Mesenchymal stem cell (in vitro differentiated cells and primary cell): ENCODE measurements at regions not wholly inside any gene's neighbourhood (a gene's known extent, or its start where the extent isn't known, plus 50 kb on each side); places are given as distances from the start of the nearest gene placed in this dataset.

Experiments used
- DNase-seq: peaks from one replicate; pipeline ENCODE4 v3.0.0-alpha.2; 2013
- H2AFZ ChIP-seq: one replicate; pipeline ENCODE4 v1.6.1; 2013; ENCODE audit warnings: low read depth, mild to moderate bottlenecking, control low read depth, inconsistent platforms, low read length, moderate library complexity
- H2AK5ac ChIP-seq: 2 replicates; pipeline ENCODE4 v1.6.1; 2013; ENCODE audit warnings: low read length, moderate library complexity, mild to moderate bottlenecking, inconsistent platforms; ENCODE audit not compliant: severe bottlenecking
- H2BK120ac ChIP-seq: one replicate; pipeline ENCODE4 v1.6.1; 2013; ENCODE audit warnings: low read depth, mild to moderate bottlenecking, inconsistent platforms, low read length, moderate library complexity
- H2BK12ac ChIP-seq, 2 experiments: one replicate each; pipeline ENCODE4 v1.6.1; 2013; ENCODE audit warnings: inconsistent platforms in 2 of 2, low read length in 2 of 2, mild to moderate bottlenecking in 2 of 2, moderate library complexity in 2 of 2, control low read depth in 1 of 2
- H2BK15ac ChIP-seq: one replicate; pipeline ENCODE4 v1.6.1; 2013; ENCODE audit warnings: mild to moderate bottlenecking, low read depth, inconsistent platforms; ENCODE audit not compliant: poor library complexity, severe bottlenecking
- H2BK5ac ChIP-seq: 2 replicates; pipeline ENCODE4 v1.6.1; 2013; ENCODE audit warnings: low read depth, mild to moderate bottlenecking, low read length, control low read depth, inconsistent platforms; ENCODE audit not compliant: poor library complexity, severe bottlenecking
- H3K14ac ChIP-seq, 2 experiments: one replicate each; pipeline ENCODE4 v1.6.1; 2013; ENCODE audit warnings: inconsistent platforms in 2 of 2, low read length in 2 of 2, control low read depth in 1 of 2, mild to moderate bottlenecking in 1 of 2, moderate library complexity in 1 of 2
- H3K18ac ChIP-seq, 2 experiments: one replicate each; pipeline ENCODE4 v1.6.1; 2013; ENCODE audit warnings: inconsistent platforms in 2 of 2, low read length in 2 of 2, control low read depth in 1 of 2, low read depth in 1 of 2, mild to moderate bottlenecking in 1 of 2
- H3K23ac ChIP-seq, 2 experiments: one replicate each; pipeline ENCODE4 v1.6.1; 2013; ENCODE audit warnings: inconsistent platforms in 2 of 2, low read length in 2 of 2, mild to moderate bottlenecking in 2 of 2, moderate library complexity in 2 of 2, control low read depth in 1 of 2
- H3K27ac ChIP-seq: 2 replicates; pipeline ENCODE4 v1.5.1; 2013; ENCODE audit warnings: mild to moderate bottlenecking, moderate library complexity, low read length, control low read depth, inconsistent platforms; ENCODE audit not compliant: poor library complexity, severe bottlenecking
- H3K27me3 ChIP-seq, 2 experiments: 2 replicates each; pipeline versions ENCODE4 v1.6.1 to v1.7.0; 2013; ENCODE audit warnings: low read length in 2 of 2, mild to moderate bottlenecking in 2 of 2, moderate library complexity in 2 of 2, control low read depth in 1 of 2, inconsistent platforms in 1 of 2; ENCODE audit not compliant: control insufficient read depth in 1 of 2, insufficient read depth in 1 of 2
- H3K36me3 ChIP-seq, 2 experiments: 2 replicates each; pipeline versions ENCODE4 v1.6.1 to v1.7.0; 2013; ENCODE audit warnings: low read length in 2 of 2, control low read depth in 1 of 2, inconsistent platforms in 1 of 2, low read depth in 1 of 2, mild to moderate bottlenecking in 1 of 2; ENCODE audit not compliant: insufficient read depth in 2 of 2, control insufficient read depth in 1 of 2
- H3K4ac ChIP-seq, 2 experiments: one replicate each; pipeline ENCODE4 v1.6.1; 2013; ENCODE audit warnings: inconsistent platforms in 2 of 2, low read length in 2 of 2, mild to moderate bottlenecking in 2 of 2, moderate library complexity in 2 of 2, control low read depth in 1 of 2, low read depth in 1 of 2
- H3K4me1 ChIP-seq: 2 replicates; pipeline ENCODE4 v1.6.1; 2013; ENCODE audit warnings: low read depth, low read length, control low read depth; ENCODE audit not compliant: control insufficient read depth, insufficient read depth
- H3K4me2 ChIP-seq: 2 replicates; pipeline ENCODE4 v1.6.1; 2013; ENCODE audit warnings: low read length, mild to moderate bottlenecking, inconsistent platforms; ENCODE audit not compliant: poor library complexity, severe bottlenecking
- H3K4me3 ChIP-seq, 2 experiments: 2 replicates each; pipeline versions ENCODE4 v1.5.1 to v1.7.0; 2013; ENCODE audit warnings: low read length in 2 of 2, mild to moderate bottlenecking in 2 of 2, control low read depth in 1 of 2, low read depth in 1 of 2; ENCODE audit not compliant: insufficient read depth in 1 of 2
- H3K79me1 ChIP-seq: replicated peaks from 2 replicates; pipeline ENCODE4 v1.6.1; 2013; ENCODE audit warnings: mild to moderate bottlenecking, control low read depth, low read length, inconsistent platforms; ENCODE audit not compliant: poor library complexity, severe bottlenecking
- H3K9ac ChIP-seq: 2 replicates; pipeline ENCODE4 v1.7.0; 2013; ENCODE audit warnings: mild to moderate bottlenecking, low read length, moderate library complexity
- H3K9me3 ChIP-seq: 2 replicates; pipeline ENCODE4 v1.7.0; 2013; ENCODE audit warnings: mild to moderate bottlenecking, low read length; ENCODE audit not compliant: control insufficient read depth
- H4K8ac ChIP-seq: one replicate; pipeline ENCODE4 v1.6.1; 2013; ENCODE audit warnings: inconsistent platforms, mild to moderate bottlenecking, low read length, moderate library complexity
- H4K91ac ChIP-seq: one replicate; pipeline ENCODE4 v1.6.1; 2013; ENCODE audit warnings: mild to moderate bottlenecking, low read length, inconsistent platforms
- WGBS: methylation state at CpG from one replicate; pipeline ENCODE4 v1.1.7; 2013; ENCODE audit warnings: mixed read lengths; 5-methylcytosine and 5-hydroxymethylcytosine counted together

DNA sequence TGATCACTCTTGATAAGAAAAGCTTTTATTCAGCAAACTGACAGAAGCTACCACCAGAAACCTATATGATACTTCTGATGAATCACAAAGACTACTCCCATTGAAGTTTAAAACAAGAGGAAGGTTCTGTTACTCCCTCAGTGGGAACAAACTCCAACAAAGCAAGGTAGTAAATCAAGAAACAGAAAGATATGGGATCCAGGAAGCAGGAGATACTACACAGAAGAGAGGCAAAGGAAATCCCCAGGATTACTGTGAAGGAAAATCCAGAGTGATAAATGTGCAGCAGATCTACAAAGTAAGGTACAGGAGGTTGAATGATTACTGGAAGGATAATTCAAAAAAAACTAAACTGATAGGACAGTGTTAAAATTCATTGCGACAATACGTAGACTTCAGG, 222.4 kb downstream of the HHIP start:
- no peak overlapping the region for H3K9ac ChIP-seq
- no peak overlapping the region for H4K8ac ChIP-seq
- no peak for DNase-seq
- H4K91ac ChIP-seq = no peak overlapping the region
- H2BK15ac ChIP-seq = no peak overlapping the region
- no peak overlapping the region for H3K4me2 ChIP-seq
- H3K4me3 ChIP-seq = no peak overlapping the region
- H2BK12ac ChIP-seq = no peak overlapping the region
- no peaks in the 10 kb centered on the region for H3K79me1 ChIP-seq
- H3K36me3 ChIP-seq = no peaks in the 10 kb centered on the region
- H3K27ac ChIP-seq = no peak overlapping the region
- no peak overlapping the region for H3K14ac ChIP-seq
- no peak overlapping the region for H2AFZ ChIP-seq
- no peak overlapping the region for H2BK5ac ChIP-seq
- no peaks in the 10 kb centered on the region for H3K27me3 ChIP-seq
- peaks cover 1% of the 10 kb centered on the region for H3K4me1 ChIP-seq
- no CpG with 5 or more reads among the region's 2 CpGs for WGBS
- H3K9me3 ChIP-seq = no peaks in the 10 kb centered on the region
- H2AK5ac ChIP-seq = no peak overlapping the region
- H3K23ac ChIP-seq = no peak overlapping the region
- no peak overlapping the region for H2BK120ac ChIP-seq
- no peak overlapping the region for H3K4ac ChIP-seq
- H3K18ac ChIP-seq = no peak overlapping the region

DNA sequence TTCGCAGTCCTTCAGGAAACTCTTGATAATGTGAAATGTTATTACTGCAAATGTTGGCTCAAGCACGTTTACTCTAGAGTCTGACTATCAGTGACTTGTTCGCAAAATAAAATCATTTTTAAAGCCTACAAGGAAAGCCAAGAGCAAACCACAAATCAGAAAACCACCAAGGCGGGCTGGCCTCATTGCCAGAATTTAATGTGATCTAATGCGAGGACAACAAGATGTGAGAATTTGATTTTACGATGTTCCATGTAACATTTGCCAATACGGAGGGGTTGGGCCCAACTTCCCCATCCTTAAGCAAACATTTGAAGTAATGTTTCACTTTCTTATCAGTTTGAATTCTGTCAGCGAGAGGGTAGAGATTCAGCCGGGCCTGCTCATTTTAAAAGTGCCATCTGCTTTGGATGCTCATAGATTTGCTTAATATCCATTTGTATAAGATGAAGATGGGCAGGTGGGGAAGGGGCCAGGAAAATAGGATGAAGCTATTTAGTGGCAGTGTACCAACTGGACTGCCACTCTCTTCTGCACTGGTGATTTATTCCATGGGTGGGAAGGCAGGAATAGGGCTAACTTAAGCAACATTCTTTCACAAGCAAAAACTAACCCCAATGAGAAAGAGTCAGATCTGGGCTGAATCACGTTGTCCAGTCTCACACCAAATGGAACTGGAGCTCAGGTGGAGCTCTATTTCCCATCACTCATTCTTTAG, 225.3 kb downstream of the ANAPC10 start:
- WGBS = 91% methylated on average over 9 of the region's 10 CpGs
- no peak overlapping the region for H2BK120ac ChIP-seq
- no peak overlapping the region for H4K8ac ChIP-seq
- no peak overlapping the region for H4K91ac ChIP-seq
- H3K18ac ChIP-seq = no peak overlapping the region
- no peaks in the 10 kb centered on the region for H3K79me1 ChIP-seq
- H2BK5ac ChIP-seq = no peak overlapping the region
- no peaks in the 10 kb centered on the region for H3K27me3 ChIP-seq
- H3K9me3 ChIP-seq = no peaks in the 10 kb centered on the region
- H3K27ac ChIP-seq = no peak overlapping the region
- no peak overlapping the region for H3K23ac ChIP-seq
- H3K4ac ChIP-seq = no peak overlapping the region
- no peak overlapping the region for H3K14ac ChIP-seq
- DNase-seq = no peak
- H2AK5ac ChIP-seq = no peak overlapping the region
- no peak overlapping the region for H3K4me2 ChIP-seq
- no peak overlapping the region for H3K9ac ChIP-seq
- H3K4me3 ChIP-seq = no peak overlapping the region
- H2AFZ ChIP-seq = no peak overlapping the region
- no peak overlapping the region for H2BK12ac ChIP-seq
- no peaks in the 10 kb centered on the region for H3K36me3 ChIP-seq
- no peak overlapping the region for H2BK15ac ChIP-seq
- peaks cover 1% of the 10 kb centered on the region for H3K4me1 ChIP-seq

DNA sequence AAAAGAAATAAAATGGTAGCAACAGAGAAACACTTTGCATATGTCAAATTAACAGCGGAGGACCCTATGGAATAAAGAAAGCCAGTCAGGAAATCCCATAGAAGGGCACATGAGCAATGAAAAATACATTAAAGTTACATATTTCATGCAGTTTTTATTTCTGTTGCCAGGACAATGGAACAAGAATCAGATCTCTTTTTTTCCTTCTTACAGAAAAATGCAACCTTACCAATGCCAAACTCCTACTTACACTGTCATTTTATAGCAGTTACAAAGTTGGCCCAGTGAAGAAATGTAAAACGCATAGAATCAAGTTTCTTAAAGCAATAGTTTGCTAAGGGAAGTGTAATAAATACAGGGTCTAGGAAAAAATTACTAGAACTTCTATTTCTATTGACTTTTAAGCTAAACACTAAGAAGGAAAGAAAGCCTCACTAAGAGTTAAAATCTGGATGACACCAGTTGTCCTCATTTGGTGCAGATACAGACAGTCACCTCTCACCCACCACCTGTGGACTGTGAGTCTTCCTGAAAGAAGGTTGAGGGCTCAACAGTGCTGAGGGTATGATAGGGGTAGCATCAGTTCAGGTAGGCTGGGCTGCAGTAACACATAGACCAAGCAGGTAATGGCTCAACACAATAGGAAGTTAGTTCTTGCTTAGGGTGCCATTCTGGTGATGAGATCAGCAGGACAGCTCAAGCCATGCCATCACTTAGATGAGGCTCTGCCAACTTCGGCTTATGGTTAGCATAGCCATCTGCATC, 224.6 kb downstream of the ANAPC10 start:
- no peak overlapping the region for H4K8ac ChIP-seq
- H2AFZ ChIP-seq = no peak overlapping the region
- no peak overlapping the region for H3K4me2 ChIP-seq
- no peak overlapping the region for H2AK5ac ChIP-seq
- no peak overlapping the region for H3K18ac ChIP-seq
- H3K79me1 ChIP-seq = no peaks in the 10 kb centered on the region
- no peak overlapping the region for H3K9ac ChIP-seq
- H3K23ac ChIP-seq = no peak overlapping the region
- H3K4me3 ChIP-seq = no peak overlapping the region
- H2BK5ac ChIP-seq = no peak overlapping the region
- no peak overlapping the region for H3K27ac ChIP-seq
- no peak overlapping the region for H3K4ac ChIP-seq
- no peaks in the 10 kb centered on the region for H3K27me3 ChIP-seq
- H2BK12ac ChIP-seq = no peak overlapping the region
- no peak overlapping the region for H2BK15ac ChIP-seq
- WGBS = 88% methylated on average over 2 of the region's 3 CpGs
- H3K4me1 ChIP-seq = peaks cover 1% of the 10 kb centered on the region
- H3K36me3 ChIP-seq = no peaks in the 10 kb centered on the region
- H2BK120ac ChIP-seq = no peak overlapping the region
- H3K9me3 ChIP-seq = no peaks in the 10 kb centered on the region
- no peak for DNase-seq
- no peak overlapping the region for H3K14ac ChIP-seq
- H4K91ac ChIP-seq = no peak overlapping the region

DNA sequence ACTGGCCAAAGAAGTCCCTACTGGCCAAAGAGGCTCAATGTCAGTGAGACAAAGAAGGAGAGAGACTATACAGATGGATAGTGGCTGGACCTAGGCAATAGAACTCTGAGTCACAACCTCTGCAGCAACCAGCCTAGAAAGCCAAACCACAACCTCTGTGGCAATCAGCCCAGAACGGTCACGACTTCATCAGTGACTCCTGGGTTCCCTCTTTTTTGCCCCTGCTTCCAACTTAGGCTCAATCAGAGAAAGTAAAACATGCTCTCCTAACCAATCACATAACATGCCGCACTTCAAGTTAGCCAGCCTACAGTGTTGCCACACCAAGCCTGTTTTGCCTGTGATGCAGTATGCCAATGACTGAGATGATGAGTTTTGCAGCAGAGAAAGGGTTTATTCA, 203.4 kb downstream of the ANAPC10 start:
- Histone ChIP-seq H2AFZ (no peak overlapping the region), H3K4me2 (no peak overlapping the region), H3K14ac (no peak overlapping the region), H3K4ac (no peak overlapping the region), H2BK12ac (no peak overlapping the region), H3K36me3 (no peaks in the 10 kb centered on the region), H3K79me1 (no peaks in the 10 kb centered on the region), H2AK5ac (no peak overlapping the region), H2BK15ac (no peak overlapping the region), H2BK5ac (no peak overlapping the region), H3K4me3 (no peak overlapping the region), H4K8ac (no peak overlapping the region), H4K91ac (no peak overlapping the region), H3K18ac (no peak overlapping the region), H3K4me1 (no peaks in the 10 kb centered on the region), H3K9ac (no peak overlapping the region), H3K23ac (no peak overlapping the region), H3K9me3 (peaks cover 5% of the 10 kb centered on the region), H2BK120ac (no peak overlapping the region), H3K27me3 (no peaks in the 10 kb centered on the region), H3K27ac (no peak overlapping the region)
- 80% methylated on average over 3 of the region's 3 CpGs for WGBS
- DNase-seq = peak; percentile 57
